ENCODE measurements at regions not wholly inside any gene's neighbourhood (a gene's known extent, or its start where the extent isn't known, plus 50 kb on each side); places are given as distances from the start of the nearest gene placed in this dataset.

- WGBS (ENCODE audit: insufficient coverage), result 75% methylated on average over 1 of the region's 2 CpGs
- DNase-seq, result no peak
- Mint-ChIP-seq H3K36me3 (no peaks in the 10 kb centered on the region), H3K4me3 (no peak overlapping the region), H3K4me1 (no peaks in the 10 kb centered on the region), H3K9me3 (peaks cover 8 to 26% (median 20%) of the 10 kb centered on the region in 3 donors), H3K27me3 (no peaks in the 10 kb centered on the region), H3K27ac (no peak overlapping the region)
- Histone ChIP-seq H3K36me3 (ENCODE audit: control insufficient read depth in 2 of 2, extremely low read depth in 1 of 2, insufficient read depth in 1 of 2, low read length in 1 of 2) (no peaks in the 10 kb centered on the region), H3K27ac (ENCODE audit: low read length) (no peak overlapping the region), H3K27me3 (replicated peaks in 1 of 2; ENCODE audit: control insufficient read depth in 2 of 2, extremely low read depth in 1 of 2, insufficient read depth in 2 of 2, low read length in 1 of 2) (no peaks in the 10 kb centered on the region), H3K4me3 (ENCODE audit: control insufficient read depth in 1 of 2, extremely low read depth in 1 of 2, low read length in 1 of 2) (no peak overlapping the region), H3K4me1 (ENCODE audit: control insufficient read depth in 1 of 2, extremely low read depth in 1 of 2, insufficient read depth in 2 of 2, low read length in 2 of 2) (no peaks in the 10 kb centered on the region), H3K9me3 (no peaks in the 10 kb centered on the region)
- no peak for ATAC-seq (replicated peaks in 1 of 4)
- ChIA-PET POLR2A (no interaction called here), CTCF (no interaction called here)
Observed at GRCh38 chr9:11713077-11713476, 980.1 kb upstream of the TYRP1 start.

GRCh38 chr9:11722957-11723356 lies 970.2 kb upstream of the TYRP1 start:
- Mint-ChIP-seq H3K4me1 (no peaks in the 10 kb centered on the region), H3K36me3 (no peaks in the 10 kb centered on the region), H3K9me3 (peaks cover 14 to 40% (median 21%) of the 10 kb centered on the region in 3 donors), H3K4me3 (no peak overlapping the region), H3K27ac (no peak overlapping the region), H3K27me3 (no peaks in the 10 kb centered on the region)
- 60% methylated on average over 1 of the region's 3 CpGs for WGBS (ENCODE audit: insufficient coverage)
- Histone ChIP-seq H3K27ac (ENCODE audit: low read length) (no peak overlapping the region), H3K27me3 (replicated peaks in 1 of 2; ENCODE audit: control insufficient read depth in 2 of 2, extremely low read depth in 1 of 2, insufficient read depth in 2 of 2, low read length in 1 of 2) (no peaks in the 10 kb centered on the region), H3K4me1 (ENCODE audit: control insufficient read depth in 1 of 2, extremely low read depth in 1 of 2, insufficient read depth in 2 of 2, low read length in 2 of 2) (no peaks in the 10 kb centered on the region), H3K4me3 (ENCODE audit: control insufficient read depth in 1 of 2, extremely low read depth in 1 of 2, low read length in 1 of 2) (no peak overlapping the region), H3K9me3 (no peaks in the 10 kb centered on the region), H3K36me3 (ENCODE audit: control insufficient read depth in 2 of 2, extremely low read depth in 1 of 2, insufficient read depth in 1 of 2, low read length in 1 of 2) (no peaks in the 10 kb centered on the region)
- DNase-seq (no peak), ATAC-seq (replicated peaks in 1 of 4) (no peak)
- CTCF ChIA-PET, result no interaction called here
- POLR2A ChIA-PET, result no interaction called here

- DNase-seq (no peak), ATAC-seq (replicated peaks in 1 of 4) (no peak)
- no peak overlapping the region for H3K4me3 ChIP-seq (ENCODE audit: control insufficient read depth in 1 of 2, extremely low read depth in 1 of 2, low read length in 1 of 2)
- CTCF ChIA-PET, result no interaction called here
- no peaks in the 10 kb centered on the region for H3K4me1 ChIP-seq (ENCODE audit: control insufficient read depth in 1 of 2, extremely low read depth in 1 of 2, insufficient read depth in 2 of 2, low read length in 2 of 2)
- Mint-ChIP-seq H3K4me3 (no peak overlapping the region), H3K27me3 (no peaks in the 10 kb centered on the region), H3K9me3 (peaks cover 11 to 36% (median 25%) of the 10 kb centered on the region in 3 donors), H3K36me3 (no peaks in the 10 kb centered on the region), H3K27ac (no peak overlapping the region), H3K4me1 (no peaks in the 10 kb centered on the region)
- no peaks in the 10 kb centered on the region for H3K9me3 ChIP-seq
- no peak overlapping the region for H3K27ac ChIP-seq (ENCODE audit: low read length)
- H3K36me3 ChIP-seq (ENCODE audit: control insufficient read depth in 2 of 2, extremely low read depth in 1 of 2, insufficient read depth in 1 of 2, low read length in 1 of 2), result no peaks in the 10 kb centered on the region
- no peaks in the 10 kb centered on the region for H3K27me3 ChIP-seq (replicated peaks in 1 of 2; ENCODE audit: control insufficient read depth in 2 of 2, extremely low read depth in 1 of 2, insufficient read depth in 2 of 2, low read length in 1 of 2)
- 0% methylated on average over 1 of the region's 1 CpG for WGBS (ENCODE audit: insufficient coverage)
- POLR2A ChIA-PET, result no interaction called here
Observed at GRCh38 chr9:11726659-11727058, 966.5 kb upstream of the TYRP1 start.

GRCh38 chr9:11735391-11735790 lies 957.8 kb upstream of the TYRP1 start:
- ChIA-PET POLR2A (no interaction called here), CTCF (no interaction called here)
- H3K27ac ChIP-seq (ENCODE audit: low read length), result no peak overlapping the region
- Mint-ChIP-seq H3K36me3 (no peaks in the 10 kb centered on the region), H3K9me3 (peaks cover 2 to 42% (median 32%) of the 10 kb centered on the region in 3 donors), H3K27me3 (no peaks in the 10 kb centered on the region), H3K4me3 (no peak overlapping the region), H3K27ac (no peak overlapping the region), H3K4me1 (no peaks in the 10 kb centered on the region)
- no peaks in the 10 kb centered on the region for H3K36me3 ChIP-seq (ENCODE audit: control insufficient read depth in 2 of 2, extremely low read depth in 1 of 2, insufficient read depth in 1 of 2, low read length in 1 of 2)
- ATAC-seq (replicated peaks in 1 of 4) (no peak), DNase-seq (no peak)
- no peaks in the 10 kb centered on the region for H3K4me1 ChIP-seq (ENCODE audit: control insufficient read depth in 1 of 2, extremely low read depth in 1 of 2, insufficient read depth in 2 of 2, low read length in 2 of 2)
- no peak overlapping the region for H3K4me3 ChIP-seq (ENCODE audit: control insufficient read depth in 1 of 2, extremely low read depth in 1 of 2, low read length in 1 of 2)
- WGBS (ENCODE audit: insufficient coverage), result no CpG with 5 or more reads among the region's 1 CpG
- H3K27me3 ChIP-seq (replicated peaks in 1 of 2; ENCODE audit: control insufficient read depth in 2 of 2, extremely low read depth in 1 of 2, insufficient read depth in 2 of 2, low read length in 1 of 2), result no peaks in the 10 kb centered on the region
- peaks cover 3% of the 10 kb centered on the region for H3K9me3 ChIP-seq

- Mint-ChIP-seq H3K36me3 (no peaks in the 10 kb centered on the region), H3K27ac (no peak overlapping the region), H3K9me3 (peaks cover 16 to 33% (median 24%) of the 10 kb centered on the region in 3 donors), H3K4me3 (no peak overlapping the region), H3K27me3 (no peaks in the 10 kb centered on the region), H3K4me1 (no peaks in the 10 kb centered on the region)
- ATAC-seq (replicated peaks in 1 of 4), result no peak
- Histone ChIP-seq H3K4me1 (ENCODE audit: control insufficient read depth in 1 of 2, extremely low read depth in 1 of 2, insufficient read depth in 2 of 2, low read length in 2 of 2) (no peaks in the 10 kb centered on the region), H3K27me3 (replicated peaks in 1 of 2; ENCODE audit: control insufficient read depth in 2 of 2, extremely low read depth in 1 of 2, insufficient read depth in 2 of 2, low read length in 1 of 2) (no peaks in the 10 kb centered on the region), H3K9me3 (peaks cover 3% of the 10 kb centered on the region), H3K36me3 (ENCODE audit: control insufficient read depth in 2 of 2, extremely low read depth in 1 of 2, insufficient read depth in 1 of 2, low read length in 1 of 2) (no peaks in the 10 kb centered on the region), H3K27ac (ENCODE audit: low read length) (no peak overlapping the region), H3K4me3 (ENCODE audit: control insufficient read depth in 1 of 2, extremely low read depth in 1 of 2, low read length in 1 of 2) (no peak overlapping the region)
- ChIA-PET POLR2A (no interaction called here), CTCF (no interaction called here)
- no CpG with 5 or more reads among the region's 1 CpG for WGBS (ENCODE audit: insufficient coverage)
- no peak for DNase-seq
Observed at GRCh38 chr9:11742471-11742870, 950.7 kb upstream of the TYRP1 start.

- H3K4me1 ChIP-seq (ENCODE audit: control insufficient read depth in 1 of 2, extremely low read depth in 1 of 2, insufficient read depth in 2 of 2, low read length in 2 of 2), result no peaks in the 10 kb centered on the region
- Mint-ChIP-seq H3K4me3 (no peak overlapping the region), H3K9me3 (peaks cover 16 to 34% (median 21%) of the 10 kb centered on the region in 3 donors), H3K27me3 (no peaks in the 10 kb centered on the region), H3K36me3 (no peaks in the 10 kb centered on the region), H3K27ac (no peak overlapping the region), H3K4me1 (no peaks in the 10 kb centered on the region)
- H3K4me3 ChIP-seq (ENCODE audit: control insufficient read depth in 1 of 2, extremely low read depth in 1 of 2, low read length in 1 of 2), result no peak overlapping the region
- no peak for ATAC-seq (replicated peaks in 1 of 4)
- H3K36me3 ChIP-seq (ENCODE audit: control insufficient read depth in 2 of 2, extremely low read depth in 1 of 2, insufficient read depth in 1 of 2, low read length in 1 of 2), result no peaks in the 10 kb centered on the region
- no peak overlapping the region for H3K27ac ChIP-seq (ENCODE audit: low read length)
- H3K27me3 ChIP-seq (replicated peaks in 1 of 2; ENCODE audit: control insufficient read depth in 2 of 2, extremely low read depth in 1 of 2, insufficient read depth in 2 of 2, low read length in 1 of 2), result no peaks in the 10 kb centered on the region
- 80% methylated on average over 1 of the region's 2 CpGs for WGBS (ENCODE audit: insufficient coverage)
- peaks cover 3% of the 10 kb centered on the region for H3K9me3 ChIP-seq
- POLR2A ChIA-PET, result no interaction called here
- CTCF ChIA-PET, result no interaction called here
- no peak for DNase-seq
Observed at GRCh38 chr9:11743356-11743755, 949.8 kb upstream of the TYRP1 start.

- no CpG with 5 or more reads among the region's 2 CpGs for WGBS (ENCODE audit: insufficient coverage)
Observed at GRCh38 chr9:11749396-11749795, 943.8 kb upstream of the TYRP1 start.

More at GRCh38 chr9:11749396-11749795, 943.8 kb upstream of the TYRP1 start:
- no peak overlapping the region for H3K4me3 ChIP-seq (ENCODE audit: control insufficient read depth in 1 of 2, extremely low read depth in 1 of 2, low read length in 1 of 2)
- Mint-ChIP-seq H3K27me3 (no peaks in the 10 kb centered on the region), H3K4me3 (no peak overlapping the region), H3K9me3 (peaks cover 14 to 32% (median 15%) of the 10 kb centered on the region in 3 donors), H3K27ac (no peak overlapping the region), H3K4me1 (no peaks in the 10 kb centered on the region), H3K36me3 (no peaks in the 10 kb centered on the region)
- no peaks in the 10 kb centered on the region for H3K4me1 ChIP-seq (ENCODE audit: control insufficient read depth in 1 of 2, extremely low read depth in 1 of 2, insufficient read depth in 2 of 2, low read length in 2 of 2)
- DNase-seq (no peak), ATAC-seq (replicated peaks in 1 of 4) (no peak)
- H3K36me3 ChIP-seq (ENCODE audit: control insufficient read depth in 2 of 2, extremely low read depth in 1 of 2, insufficient read depth in 1 of 2, low read length in 1 of 2), result no peaks in the 10 kb centered on the region
- no peak overlapping the region for H3K27ac ChIP-seq (ENCODE audit: low read length)
- no peaks in the 10 kb centered on the region for H3K27me3 ChIP-seq (replicated peaks in 1 of 2; ENCODE audit: control insufficient read depth in 2 of 2, extremely low read depth in 1 of 2, insufficient read depth in 2 of 2, low read length in 1 of 2)
- no peaks in the 10 kb centered on the region for H3K9me3 ChIP-seq
- ChIA-PET CTCF (no interaction called here), POLR2A (no interaction called here)

Measured in T-cell (primary cell).